AG09309 (cell line): ENCODE measurements at regions not wholly inside any gene's neighbourhood (a gene's known extent, or its start where the extent isn't known, plus 50 kb on each side); places are given as distances from the start of the nearest gene placed in this dataset.

Source experiments
- DNase-seq: peaks from one replicate; pipeline ENCODE4 v3.0.0-alpha.2; 2010; ENCODE audit warnings: low read depth
- H3K4me3 ChIP-seq: 2 replicates; pipeline ENCODE4 v1.5.1; 2011; ENCODE audit warnings: mild to moderate bottlenecking, low read depth, low read length, moderate library complexity; ENCODE audit not compliant: control insufficient read depth
- TF ChIP-seq, protein P1 (sequence below): IDR thresholded peaks from 2 replicates; pipeline ENCODE4 v1.5.1; 2011; ENCODE audit warnings: mild to moderate bottlenecking, low read depth, low read length, inconsistent platforms; ENCODE audit not compliant: insufficient read depth, control insufficient read depth; ENCODE audit errors: missing control alignments

DNA sequence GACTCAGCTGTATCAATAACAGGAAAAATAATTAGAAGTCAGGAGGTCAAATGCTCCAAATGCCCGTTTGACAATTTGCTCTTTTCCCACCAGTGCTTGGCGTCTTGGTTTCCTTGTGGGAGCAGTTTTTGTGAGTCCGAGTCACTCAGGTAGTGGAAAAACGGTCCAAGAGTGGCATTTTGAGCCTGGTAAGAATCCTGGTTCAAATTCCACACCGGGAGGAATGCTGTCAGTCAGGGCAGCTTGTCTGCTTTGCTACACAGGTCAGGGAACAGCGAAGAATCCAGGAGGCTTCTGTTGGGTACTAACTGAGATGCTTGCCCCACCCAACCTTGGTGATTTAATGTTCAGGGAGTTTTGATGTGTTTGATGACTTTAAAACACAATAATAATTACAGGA is 209.5 kb downstream of the HERPUD2 start:
- TF ChIP-seq, protein P1, sequence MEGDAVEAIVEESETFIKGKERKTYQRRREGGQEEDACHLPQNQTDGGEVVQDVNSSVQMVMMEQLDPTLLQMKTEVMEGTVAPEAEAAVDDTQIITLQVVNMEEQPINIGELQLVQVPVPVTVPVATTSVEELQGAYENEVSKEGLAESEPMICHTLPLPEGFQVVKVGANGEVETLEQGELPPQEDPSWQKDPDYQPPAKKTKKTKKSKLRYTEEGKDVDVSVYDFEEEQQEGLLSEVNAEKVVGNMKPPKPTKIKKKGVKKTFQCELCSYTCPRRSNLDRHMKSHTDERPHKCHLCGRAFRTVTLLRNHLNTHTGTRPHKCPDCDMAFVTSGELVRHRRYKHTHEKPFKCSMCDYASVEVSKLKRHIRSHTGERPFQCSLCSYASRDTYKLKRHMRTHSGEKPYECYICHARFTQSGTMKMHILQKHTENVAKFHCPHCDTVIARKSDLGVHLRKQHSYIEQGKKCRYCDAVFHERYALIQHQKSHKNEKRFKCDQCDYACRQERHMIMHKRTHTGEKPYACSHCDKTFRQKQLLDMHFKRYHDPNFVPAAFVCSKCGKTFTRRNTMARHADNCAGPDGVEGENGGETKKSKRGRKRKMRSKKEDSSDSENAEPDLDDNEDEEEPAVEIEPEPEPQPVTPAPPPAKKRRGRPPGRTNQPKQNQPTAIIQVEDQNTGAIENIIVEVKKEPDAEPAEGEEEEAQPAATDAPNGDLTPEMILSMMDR, result no peak
- H3K4me3 ChIP-seq, result no peak overlapping the region
- DNase-seq, result no peak

GRCh38 chr7:35483568-35483967 is 211.4 kb downstream of the HERPUD2 start:
- no peak overlapping the region for H3K4me3 ChIP-seq
- TF ChIP-seq, protein P1, result no peak
- no peak for DNase-seq

- TF ChIP-seq, protein P1, result no peak
- no peak for DNase-seq
- H3K4me3 ChIP-seq, result no peak overlapping the region
These were observed 212.7 kb downstream of the HERPUD2 start for GRCh38 chr7:35482231-35482630.

DNA sequence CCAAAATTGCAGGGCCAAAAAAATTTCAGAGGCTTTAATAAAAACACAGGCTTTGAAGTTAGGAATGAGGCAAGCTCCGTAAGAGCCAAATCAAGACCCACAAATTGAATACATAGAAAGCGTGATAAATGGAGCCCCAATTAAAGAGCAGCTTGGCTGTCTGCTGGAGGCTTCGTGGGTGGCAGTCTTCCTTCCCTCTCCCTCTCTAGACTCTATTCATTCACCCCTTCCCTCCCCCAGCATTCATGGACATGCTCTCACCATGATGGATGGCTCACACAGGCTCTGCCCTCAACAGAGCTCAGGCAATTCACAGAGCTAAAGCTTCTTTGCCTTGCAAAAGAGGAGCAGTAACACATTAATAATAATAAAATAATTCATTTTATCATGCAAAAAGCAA is 214.1 kb downstream of the HERPUD2 start:
- H3K4me3 ChIP-seq, result no peak overlapping the region
- TF ChIP-seq, protein P1, result no peak
- DNase-seq, result no peak

- H3K4me3 ChIP-seq, result no peak overlapping the region
- TF ChIP-seq, protein P1, result no peak
- DNase-seq, result no peak
These were observed 217.3 kb downstream of the HERPUD2 start for GRCh38 chr7:35477609-35478008.

GRCh38 chr7:35474100-35474499 is 220.2 kb upstream of the TBX20 start:
- DNase-seq, result no peak
- TF ChIP-seq, protein P1, result no peak
- H3K4me3 ChIP-seq, result no peak overlapping the region

DNA sequence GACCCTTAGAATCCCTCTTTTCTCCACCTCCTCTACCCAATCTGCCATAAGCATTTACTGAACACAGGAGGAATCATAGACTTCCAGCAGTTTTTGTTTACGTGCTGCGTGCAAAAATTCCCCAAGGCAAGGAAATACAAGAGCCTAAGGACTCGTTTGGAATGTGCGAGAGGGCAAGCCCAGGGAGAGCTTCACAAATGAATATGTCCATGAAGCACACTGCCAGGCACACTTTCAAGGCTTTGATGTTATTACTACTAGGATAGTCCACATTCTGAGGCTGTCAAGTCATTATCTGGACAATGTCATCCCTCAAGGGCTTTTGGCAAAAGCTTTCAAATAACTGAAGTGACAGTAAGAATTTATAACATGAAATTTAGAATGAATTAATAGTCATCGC is 214.7 kb upstream of the TBX20 start:
- no peak for DNase-seq
- TF ChIP-seq, protein P1, result no peak
- no peak overlapping the region for H3K4me3 ChIP-seq
